CD4-positive, alpha-beta T cell treated with Interleukin-6 at 100 ng/mL for 8 hours (primary cell): ENCODE measurements at regions not wholly inside any gene's neighbourhood (a gene's known extent, or its start where the extent isn't known, plus 50 kb on each side); places are given as distances from the start of the nearest gene placed in this dataset.
"Not testable (repeated sequence)": the region's sequence is repeated elsewhere in the genome, so short reads cannot be mapped to it uniquely, and the experiment has no call there.

Source experiments
- DNase-seq: peaks from one replicate; pipeline ENCODE4 v3.0.0-alpha.2; 2020; ENCODE audit warnings: mixed read lengths, low spot score

DNA sequence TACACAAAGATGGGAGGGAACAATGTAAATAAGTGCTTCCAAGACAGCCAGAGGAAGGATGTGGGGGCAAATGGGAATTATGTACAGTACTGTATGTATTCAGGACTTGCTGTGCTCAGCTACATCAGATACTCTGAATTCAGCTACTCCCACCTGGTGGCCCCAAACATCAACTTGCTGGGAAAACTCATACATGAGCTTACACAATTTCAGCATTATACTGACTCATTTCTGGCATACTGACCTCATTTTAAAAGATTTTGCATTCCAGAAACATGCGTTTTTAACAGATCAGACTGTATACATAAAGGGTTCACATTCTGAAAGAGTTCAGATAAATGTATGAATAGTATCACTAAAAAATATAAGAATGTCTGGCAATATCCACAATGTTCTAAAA is 59.7 kb downstream of the GPX5 start:
- DNase-seq: no peak

DNA sequence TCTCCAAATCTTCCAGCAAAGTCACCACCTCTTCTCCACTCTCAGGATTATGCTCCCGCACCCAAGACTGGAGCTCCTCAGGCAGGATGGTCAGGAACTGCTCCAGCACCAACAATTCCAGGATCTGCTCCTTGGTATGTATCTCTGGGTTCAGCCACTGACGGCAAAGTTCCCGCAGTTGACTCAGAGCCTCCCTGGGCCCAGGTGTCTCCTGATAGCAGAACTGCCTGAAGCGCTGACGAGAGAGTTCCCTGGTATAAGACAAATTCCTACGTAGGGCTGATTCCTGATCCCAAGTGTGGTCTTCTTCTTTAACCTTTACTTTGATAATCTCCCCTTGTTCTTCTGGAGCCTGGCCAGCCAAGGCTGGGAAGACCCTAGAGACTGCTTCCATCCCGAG is 60.6 kb downstream of the GPX5 start:
- no peak for DNase-seq

DNA sequence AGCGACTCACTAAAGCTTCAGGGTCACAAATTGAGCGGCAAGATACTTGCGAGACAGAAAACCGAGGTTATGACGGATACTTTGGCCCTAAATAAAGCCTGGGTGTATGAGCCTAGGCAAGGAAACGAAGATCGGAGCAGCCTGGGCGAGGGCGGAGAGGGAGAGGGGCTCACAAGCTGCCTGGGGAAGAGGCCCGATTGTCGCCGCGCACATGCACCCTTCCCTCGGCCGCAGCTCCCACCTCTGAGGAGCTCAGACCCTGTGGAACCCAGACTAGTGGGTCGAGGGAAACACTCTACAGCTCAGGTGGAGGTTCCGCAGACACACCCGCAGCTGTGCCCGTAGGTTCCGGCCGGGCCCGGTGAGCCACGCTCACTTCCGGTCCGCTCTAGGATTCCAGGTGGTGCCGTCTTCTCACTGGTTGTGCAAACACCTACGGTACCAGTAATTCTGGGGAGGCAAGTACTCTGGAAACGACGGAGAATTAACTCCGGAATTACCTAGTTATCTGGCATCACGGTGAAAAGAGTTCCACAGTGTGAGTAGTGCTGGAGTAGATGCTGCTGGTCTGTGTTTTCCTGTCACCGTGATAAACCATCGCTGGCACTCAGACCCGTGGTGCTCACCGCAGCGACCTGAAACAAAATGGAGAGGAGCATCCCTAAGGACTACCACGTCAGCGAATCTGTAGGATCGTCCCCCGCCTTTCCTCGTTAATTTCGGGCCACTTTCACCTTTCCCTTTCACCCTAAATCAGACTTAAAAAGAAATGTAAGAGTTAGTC is 61.5 kb downstream of the GPX5 start:
- peak; percentile 61 for DNase-seq

DNA sequence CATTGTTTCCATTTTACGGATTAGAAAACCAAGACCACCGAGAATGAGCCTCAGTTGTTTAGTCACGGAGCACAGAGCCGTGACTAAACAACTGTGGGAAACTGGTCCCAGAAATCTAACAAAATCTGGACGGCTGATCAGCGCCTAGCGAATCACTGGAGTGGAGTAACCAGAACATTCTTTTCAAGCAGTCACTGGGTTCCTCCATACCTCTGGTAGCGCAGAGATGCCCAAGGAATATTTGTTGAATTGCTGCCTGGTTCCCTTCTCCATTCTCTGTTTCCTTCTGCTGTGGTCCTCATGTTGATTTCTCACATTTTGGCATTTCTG is 62.0 kb downstream of the GPX5 start:
- DNase-seq: no peak

DNA sequence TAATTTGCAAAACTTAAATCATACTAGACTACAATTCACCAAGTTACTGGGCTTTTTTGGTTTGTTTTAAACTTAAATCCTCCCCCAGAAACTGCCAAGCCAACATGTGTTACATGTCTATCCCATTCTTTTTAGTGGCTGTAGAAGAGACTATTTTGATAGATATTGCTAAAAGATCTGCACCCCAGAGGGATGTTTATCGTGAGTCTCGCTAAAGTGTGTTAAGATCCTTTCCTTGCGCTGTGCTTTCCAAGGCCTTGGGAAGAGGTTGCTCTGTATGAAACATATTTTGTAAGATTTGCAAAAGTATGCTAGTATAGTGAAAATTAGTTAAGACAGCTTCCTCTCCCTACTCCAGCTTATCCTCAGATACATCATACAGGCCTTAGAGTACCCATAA is 63.0 kb downstream of the GPX5 start:
- no peak for DNase-seq

DNA sequence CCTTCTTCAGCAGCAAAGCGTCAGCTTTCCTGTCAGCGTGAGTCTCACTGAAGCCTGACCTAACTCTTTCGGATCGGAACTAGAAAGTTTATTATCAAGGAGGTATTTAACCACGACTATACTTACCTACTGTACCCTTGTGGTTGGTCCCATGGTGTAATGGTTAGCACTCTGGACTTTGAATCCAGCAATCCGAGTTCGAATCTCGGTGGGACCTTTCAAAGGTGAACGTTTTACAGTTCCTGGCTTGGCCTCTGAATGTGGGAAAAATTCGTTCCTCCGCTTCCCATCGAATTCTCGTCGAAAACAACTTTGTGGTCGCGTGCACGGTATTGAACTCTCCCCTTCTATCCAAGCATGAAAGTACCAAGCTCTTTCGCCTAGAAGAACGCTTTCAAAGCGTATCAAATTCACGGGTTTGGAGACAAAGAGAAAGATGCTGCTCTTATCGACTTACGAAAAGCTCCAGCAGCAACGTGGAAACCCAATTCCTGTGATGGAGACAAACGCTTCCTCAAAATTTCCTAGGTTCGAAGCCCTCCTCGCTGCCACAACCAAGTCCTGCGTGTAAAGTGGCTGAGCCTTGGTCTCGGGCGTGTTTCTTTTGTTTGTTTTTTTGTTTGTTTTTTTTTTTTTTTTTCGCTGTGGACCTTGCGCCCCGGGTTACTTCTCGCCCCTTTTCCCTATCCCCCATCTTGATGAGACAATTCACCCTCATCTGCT is 63.7 kb downstream of the GPX5 start:
- DNase-seq: no peak

DNA sequence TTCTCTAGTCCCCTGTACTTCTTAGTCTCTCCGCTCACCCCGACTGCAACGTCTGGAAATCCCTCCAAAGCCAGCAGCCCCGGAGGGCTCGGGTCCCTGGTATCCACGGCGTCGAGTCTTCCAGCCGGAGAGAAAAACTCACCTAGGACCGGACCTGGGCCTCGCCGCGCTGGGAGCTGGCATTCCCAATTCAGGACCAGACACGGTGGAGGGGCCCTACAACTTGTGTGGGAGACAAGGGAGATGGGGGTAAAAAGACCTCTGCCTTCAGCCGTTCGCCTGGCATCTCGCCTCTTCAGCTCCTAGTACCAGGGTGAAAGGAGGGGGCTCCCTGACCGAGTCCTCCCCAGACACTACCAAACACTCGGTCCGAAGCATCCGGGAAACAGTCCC is 64.3 kb downstream of the GPX5 start:
- no peak for DNase-seq

DNA sequence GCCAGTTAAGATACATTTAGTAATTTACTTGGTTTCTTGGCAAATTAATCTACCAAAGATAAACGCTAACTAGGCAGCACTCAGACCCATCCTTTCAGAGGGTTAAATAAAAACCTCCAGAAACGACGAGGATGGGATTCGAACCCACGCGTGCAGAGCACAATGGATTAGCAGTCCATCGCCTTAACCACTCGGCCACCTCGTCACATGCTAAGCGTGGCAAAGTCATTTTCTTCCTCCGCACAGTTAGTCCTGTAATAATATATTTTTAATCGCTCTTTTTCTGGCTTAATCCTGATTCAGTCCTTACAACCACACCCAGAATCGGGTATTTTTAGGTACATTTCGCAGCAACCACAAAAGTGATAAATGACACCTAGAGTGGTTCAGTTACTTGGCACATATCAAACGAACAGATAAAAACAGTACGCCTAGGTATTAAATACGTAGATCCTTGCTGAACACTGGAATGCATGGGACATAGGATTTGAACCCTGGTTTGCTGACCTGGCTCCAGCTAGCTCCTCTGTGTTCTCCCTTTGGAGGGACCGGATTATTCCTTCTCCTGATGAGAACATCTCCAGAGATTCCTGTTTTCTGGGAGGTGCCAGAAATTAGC is 71.6 kb downstream of the GPX5 start:
- DNase-seq: no peak

DNA sequence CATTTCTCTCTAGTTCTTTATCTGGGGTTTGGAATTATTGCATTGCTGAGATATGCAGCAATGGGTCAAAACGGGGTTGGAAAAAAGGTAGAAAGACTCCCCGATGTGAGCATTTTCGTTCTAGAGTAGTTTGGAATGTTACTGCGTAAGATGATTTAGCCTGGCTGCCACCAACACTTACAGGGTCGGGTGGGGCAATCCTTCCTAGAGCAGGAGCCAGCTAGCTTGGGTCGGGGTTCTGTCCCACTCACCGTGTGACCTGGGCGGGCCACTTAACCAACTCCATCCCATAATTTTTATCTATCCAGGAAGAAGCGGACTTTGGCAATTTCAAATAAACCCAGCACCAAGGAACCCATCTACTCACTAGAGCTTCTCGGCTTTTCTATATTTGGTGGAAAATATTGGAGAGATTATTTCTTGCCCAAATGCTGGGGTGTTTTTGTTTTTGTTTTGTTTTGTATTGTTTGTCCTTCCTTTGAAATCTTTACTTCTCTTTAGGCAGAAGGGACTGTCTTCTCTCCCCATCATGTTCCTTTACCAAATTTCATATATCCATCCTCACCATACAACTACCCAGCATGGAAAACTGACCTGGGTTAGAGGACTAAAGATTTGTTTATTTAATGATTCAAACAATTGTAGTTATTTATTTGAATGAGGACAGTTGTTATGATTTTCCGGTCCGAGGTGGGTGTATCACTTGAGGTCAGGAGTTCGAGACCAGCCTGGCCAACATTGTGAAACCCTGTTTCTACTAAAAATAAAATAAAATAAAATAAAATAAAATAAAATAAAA is 72.4 kb downstream of the GPX5 start:
- no peak for DNase-seq

DNA sequence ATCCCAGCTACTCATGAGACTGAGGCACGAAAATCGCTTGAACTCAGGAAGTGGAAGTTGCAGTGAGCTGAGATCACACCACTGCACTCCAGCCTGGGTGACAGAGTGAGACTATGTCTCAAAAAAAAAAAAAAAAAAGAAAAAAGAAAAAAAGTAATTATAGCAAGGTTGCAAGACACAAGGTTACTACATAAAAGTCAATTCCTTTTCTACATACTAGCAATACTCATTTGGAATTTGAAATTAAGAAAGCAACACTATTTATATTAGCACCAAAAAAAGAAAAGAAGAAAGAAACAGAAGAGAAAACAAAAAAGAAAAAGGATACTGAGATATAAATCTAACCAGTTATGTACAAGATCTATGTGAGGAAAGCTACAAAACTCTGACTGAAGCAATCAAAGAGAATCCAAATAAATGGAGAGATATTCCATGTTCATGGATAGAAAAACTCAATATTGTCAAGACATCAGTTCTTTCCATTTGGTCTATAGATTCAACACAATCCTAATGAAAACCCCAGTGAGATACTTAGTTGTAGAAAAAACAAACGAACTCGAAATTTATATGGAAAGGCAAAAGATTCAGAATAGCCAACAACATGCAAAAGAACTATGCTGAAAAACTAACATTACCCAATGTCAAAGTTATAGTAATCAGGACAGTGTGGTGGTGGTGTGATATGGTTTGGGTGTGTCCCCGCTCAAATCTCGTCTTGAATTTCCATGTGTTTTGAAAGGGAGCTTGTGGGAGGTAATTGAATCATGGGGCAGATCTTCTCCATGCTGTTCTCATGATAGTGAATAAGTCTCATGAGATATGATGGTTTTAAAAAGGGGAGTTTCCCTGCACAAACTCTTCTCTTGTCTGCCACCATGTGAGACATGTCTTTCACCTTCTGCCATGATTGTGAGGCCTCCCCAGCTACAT is 73.3 kb downstream of the GPX5 start:
- DNase-seq: no peak

DNA sequence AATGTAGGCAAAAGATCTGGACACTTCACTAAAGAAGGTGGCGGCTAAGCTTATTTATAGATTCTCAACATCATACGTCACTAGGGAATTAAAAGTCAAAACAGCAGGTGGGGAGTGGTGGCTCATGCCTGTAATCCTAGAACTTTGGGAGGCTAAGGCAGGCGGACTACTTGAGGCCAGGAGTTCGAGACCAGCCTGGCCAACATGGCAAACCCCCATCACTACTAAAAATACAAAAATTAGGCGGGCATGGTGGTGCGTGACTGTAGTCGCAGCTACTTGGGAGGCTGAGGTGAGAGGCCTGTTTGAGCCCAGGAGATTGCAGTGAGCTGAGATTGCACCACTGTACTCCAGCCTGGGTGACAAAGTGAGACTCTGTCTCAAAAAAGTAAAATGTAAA is 74.6 kb downstream of the GPX5 start:
- DNase-seq: no peak

DNA sequence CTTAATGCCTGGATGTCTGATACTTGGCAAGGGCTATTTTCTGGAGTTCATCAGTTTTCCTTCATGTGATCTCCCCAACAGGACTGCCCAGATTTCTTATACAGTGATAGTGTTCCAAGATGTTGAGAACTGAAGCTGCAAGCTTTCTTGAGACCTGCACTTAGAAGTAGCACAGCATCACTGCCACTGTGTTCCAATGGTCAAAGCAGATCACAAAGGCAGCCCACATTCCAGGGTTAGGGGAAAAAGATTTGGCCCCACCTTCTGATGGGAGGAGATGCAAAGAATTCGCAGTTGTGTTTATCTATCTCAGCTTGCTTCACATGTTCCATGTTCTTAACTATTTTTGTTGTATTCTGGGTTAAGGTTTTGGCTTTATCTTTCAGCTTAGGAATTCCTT is 78.2 kb downstream of the GPX5 start:
- no peak for DNase-seq

DNA sequence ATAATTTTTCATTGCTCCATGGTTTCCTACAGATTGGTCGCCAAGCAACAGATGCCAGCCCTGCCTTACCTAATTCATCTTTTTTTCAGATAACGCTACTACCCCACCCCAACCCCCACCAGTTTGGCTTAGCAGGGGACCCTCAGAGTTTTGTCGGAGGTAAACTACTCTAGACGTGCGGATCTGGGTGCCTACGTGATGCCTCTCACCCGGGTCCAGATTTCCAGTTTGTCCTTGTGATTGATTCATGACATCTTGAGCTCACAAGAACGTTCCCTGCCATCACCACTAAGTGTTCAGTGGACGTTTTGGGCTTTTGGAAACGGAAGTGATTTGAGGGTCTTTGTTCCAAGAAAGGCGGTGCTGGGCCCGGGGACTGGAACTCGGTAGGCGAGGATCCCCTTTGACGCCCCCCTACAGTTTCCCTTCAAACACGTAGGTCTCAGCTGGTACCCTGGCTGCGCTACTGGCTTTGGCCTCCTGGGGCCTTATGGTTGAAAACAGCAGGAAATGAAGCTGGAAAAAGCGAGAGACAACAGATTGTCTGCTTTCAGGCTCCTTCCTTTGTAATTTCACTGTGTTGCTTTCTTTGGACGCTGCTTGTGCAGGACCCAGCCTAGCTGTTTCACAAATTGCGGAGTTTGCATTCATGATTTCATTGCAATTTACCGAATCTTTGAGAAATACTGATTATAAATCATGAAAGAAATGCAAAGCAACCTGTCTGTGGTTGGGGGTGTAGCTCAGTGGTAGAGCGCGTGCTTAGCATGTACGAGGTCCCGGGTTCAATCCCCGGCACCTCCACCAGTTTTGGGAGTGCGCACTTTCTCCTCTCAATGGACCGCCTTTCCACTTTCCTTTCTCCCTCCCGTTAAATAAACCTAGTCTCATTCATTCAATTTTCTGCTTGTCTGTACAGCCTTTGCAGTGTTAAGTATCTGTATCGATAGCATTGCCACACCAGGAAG is 81.0 kb downstream of the GPX5 start:
- peak; percentile 1 for DNase-seq

DNA sequence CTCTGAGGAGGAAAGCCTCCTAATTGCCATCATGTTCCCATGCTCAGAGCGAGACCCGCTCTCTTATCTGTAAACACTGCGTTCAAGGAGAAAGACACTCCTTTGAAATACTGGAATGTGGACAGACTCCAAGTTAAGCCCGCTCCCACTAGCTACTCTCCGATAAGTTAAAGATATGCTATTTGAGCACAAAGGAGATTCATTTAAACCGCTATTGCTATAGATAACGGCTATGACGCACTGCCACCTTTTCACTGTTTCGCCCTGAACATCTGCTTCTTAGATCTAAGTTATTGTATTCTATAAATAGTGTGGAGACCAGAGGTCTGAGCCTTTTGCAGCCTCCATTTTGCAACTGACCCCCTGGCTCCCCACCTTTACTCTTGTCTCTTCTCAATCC is 82.3 kb downstream of the GPX5 start:
- no peak for DNase-seq

DNA sequence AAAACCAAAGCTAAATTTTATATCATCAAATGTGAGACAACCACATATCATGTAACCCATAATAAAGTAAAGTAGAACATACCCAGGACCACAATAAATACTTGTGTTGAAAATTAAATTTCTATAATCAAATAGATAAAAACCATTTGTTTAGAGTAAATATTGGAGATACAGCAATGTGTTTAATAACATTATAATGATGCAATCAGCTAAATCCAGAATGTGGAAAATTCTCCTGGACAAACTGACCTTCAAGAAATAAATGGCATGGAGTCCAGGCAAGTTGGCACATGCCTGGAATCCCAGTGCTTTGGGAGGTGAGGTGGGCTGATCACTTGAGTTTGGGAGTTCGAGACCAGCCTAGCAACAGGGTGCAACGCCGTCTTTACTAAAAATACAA is 84.0 kb downstream of the GPX5 start:
- no peak for DNase-seq

DNA sequence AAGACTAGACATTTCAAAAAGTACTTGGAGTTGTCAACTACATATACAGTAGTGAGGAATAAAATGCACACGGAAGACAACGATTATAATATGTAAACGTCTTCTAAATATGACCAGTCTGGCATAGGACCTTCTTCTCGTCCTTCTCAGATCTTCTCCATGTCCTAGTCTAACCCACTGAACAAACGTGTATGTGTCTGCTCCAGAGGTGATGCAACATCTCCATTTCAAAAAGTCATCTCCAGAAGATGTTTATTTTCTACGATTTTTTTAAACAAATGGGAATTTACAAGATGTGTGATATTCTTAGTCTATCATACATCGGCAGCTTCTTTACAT is 89.9 kb downstream of the GPX5 start:
- DNase-seq: no peak

DNA sequence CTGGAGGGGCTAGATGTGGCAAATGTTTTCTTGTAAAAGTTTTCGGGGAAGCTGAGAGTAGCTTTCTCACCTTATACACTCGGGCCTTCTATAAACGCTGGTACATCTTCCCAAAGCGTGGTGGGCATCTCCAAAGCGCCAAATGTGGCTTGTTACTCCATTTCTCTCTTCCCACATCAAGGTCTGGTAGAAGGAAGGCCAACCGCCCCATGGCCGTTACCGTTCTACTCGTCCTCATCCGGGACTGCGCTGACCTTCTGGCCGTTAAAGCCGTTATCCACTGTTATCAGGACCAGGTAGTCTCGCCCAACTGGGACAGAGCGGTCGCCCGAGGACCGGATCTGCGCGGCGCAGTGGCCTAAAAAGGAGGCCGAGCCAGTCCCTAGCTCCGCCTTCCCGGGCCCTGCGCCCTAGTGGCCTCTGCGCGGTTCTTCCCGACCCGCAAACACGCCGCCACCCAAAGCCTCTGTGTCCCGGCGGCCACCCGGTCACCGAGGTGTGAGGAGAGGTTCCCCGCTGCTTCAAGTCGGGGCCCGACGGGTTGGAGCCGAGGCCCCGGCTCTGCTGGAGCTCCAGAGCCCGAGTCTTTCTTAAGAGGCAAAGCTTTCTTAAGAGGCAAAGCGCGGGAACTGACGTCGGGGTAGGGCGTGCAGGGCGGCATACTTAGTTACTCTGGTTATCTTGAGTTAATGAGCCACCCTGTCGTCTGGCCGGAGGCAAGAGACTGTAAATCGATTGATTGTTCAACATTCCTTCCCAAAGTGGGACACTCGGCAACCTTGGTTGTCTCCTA is 90.5 kb downstream of the GPX5 start:
- DNase-seq: no peak

DNA sequence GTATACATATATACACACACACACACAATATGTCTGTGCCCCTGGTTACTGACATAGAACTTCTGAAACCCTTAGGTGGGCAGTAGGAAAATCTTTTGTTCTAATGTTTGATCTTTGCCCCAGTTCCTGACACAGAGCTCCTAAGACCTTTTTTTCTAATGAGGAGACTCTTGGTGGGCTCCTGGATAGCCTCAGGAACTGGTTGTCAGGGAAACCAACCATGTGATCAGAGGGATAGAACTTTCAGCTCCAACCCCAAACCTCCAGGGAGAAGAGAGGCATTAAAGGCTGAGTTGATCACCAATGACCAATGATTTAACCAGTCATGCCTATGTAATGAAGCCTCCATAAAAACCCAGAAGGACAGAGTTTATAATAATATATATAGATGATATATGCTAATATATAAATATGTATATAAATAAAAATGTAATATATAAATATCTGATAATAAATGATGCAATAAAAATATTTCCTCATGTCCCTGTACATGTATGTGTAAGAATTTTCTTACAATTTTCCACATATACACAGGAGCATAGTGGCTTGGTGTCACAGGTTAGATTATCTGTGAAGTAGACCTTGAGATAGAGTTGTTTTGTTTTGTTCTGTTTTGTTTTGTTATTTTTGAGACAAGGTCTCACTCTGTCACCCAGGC is 93.3 kb downstream of the GPX5 start:
- no peak for DNase-seq

DNA sequence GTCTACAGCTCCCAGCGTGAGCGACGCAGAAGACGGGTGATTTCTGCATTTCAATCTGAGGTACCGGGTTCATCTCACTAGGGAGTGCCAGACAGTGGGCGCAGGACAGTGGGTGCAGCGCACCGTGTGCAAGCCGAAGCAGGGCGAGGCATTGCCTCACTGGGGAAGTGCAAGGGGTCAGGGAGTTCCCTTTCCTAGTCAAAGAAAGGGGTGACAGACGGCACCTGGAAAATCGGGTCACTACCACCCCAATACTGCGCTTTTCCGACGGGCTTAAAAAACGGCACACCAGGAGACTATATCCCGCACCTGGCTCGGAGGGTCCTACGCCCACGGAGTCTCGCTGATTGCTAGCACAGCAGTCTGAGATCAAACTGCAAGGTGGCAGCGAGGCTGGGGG is 95.6 kb downstream of the GPX5 start:
- DNase-seq: not testable (repeated sequence)
